MG63 (cell line): ENCODE measurements at regions not wholly inside any gene's neighbourhood (a gene's known extent, or its start where the extent isn't known, plus 50 kb on each side); places are given as distances from the start of the nearest gene placed in this dataset.
A peak's percentile ranks its signal among the peaks of the same experiment; 100 is the strongest.

Experiments used
- DNase-seq: peaks from one replicate; pipeline ENCODE4 v3.0.0-alpha.2; 2020
- H3K27me3 ChIP-seq: fragments of 250-450 bp; sonication (Bioruptor Pico); 2 replicates; pipeline ENCODE4 v1.5.1; 2020; ENCODE audit warnings: mild to moderate bottlenecking, moderate library complexity
- H3K36me3 ChIP-seq: fragments of 250-450 bp; sonication (Bioruptor Pico); 2 replicates; pipeline ENCODE4 v1.5.1; 2020; ENCODE audit warnings: mild to moderate bottlenecking, moderate library complexity
- H3K4me3 ChIP-seq: fragments of 250-450 bp; sonication (Bioruptor Pico); 2 replicates; pipeline ENCODE4 v1.5.1; 2020; ENCODE audit warnings: mild to moderate bottlenecking, moderate library complexity
- H3K9me3 ChIP-seq: fragments of 250-450 bp; sonication (Bioruptor Pico); 2 replicates; pipeline ENCODE4 v1.5.1; 2020; ENCODE audit warnings: mild to moderate bottlenecking, moderate library complexity

DNA sequence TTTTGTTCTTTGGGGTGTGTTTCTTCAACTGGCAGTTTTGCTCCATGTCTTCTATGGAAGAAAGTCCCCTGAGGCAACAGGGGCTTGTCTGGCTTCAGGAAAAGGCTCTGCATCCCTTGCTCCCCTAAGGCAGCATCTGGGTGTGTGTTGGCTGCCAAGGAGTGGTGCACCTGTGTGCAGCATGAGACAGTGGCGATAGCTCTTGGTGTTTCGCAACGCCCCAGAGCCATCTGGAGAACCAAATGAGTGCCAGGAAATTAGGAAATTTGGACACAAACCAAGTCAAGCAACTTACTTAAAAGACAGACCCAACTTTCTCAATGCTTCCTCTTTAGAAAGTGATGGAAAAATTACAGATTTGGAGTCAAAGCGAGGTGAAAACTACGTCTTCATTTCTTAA is 1044.4 kb upstream of the CNTNAP5 start:
- no peaks in the 10 kb centered on the region for H3K36me3 ChIP-seq
- H3K4me3 ChIP-seq, result no peak overlapping the region
- DNase-seq, result no peak

DNA sequence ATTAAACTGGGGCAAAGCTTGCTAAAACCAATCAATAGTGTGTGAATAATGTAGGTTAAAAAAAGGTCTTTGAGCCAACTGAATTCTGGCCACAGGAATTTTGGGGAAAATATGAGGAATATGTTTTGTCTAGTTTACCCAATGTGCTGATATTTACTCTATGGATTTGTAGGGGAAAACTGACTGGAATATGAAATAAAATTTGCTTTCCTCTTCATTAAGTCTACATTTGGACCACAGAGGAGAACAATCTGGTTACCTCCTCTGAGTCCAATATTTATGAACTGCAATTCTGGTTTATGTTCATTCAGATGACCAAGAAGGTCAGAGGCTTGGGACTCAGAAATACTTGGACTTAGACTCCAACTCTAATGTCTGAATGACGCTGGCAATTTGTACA is 1042.2 kb upstream of the CNTNAP5 start:
- H3K4me3 ChIP-seq, result no peak overlapping the region
- H3K27me3 ChIP-seq, result no peaks in the 10 kb centered on the region
- H3K9me3 ChIP-seq, result no peaks in the 10 kb centered on the region
- DNase-seq, result no peak
- no peaks in the 10 kb centered on the region for H3K36me3 ChIP-seq

More for the DNA sequence above, 1044.4 kb upstream of the CNTNAP5 start:
- H3K9me3 ChIP-seq, result no peaks in the 10 kb centered on the region
- H3K27me3 ChIP-seq, result no peaks in the 10 kb centered on the region

DNA sequence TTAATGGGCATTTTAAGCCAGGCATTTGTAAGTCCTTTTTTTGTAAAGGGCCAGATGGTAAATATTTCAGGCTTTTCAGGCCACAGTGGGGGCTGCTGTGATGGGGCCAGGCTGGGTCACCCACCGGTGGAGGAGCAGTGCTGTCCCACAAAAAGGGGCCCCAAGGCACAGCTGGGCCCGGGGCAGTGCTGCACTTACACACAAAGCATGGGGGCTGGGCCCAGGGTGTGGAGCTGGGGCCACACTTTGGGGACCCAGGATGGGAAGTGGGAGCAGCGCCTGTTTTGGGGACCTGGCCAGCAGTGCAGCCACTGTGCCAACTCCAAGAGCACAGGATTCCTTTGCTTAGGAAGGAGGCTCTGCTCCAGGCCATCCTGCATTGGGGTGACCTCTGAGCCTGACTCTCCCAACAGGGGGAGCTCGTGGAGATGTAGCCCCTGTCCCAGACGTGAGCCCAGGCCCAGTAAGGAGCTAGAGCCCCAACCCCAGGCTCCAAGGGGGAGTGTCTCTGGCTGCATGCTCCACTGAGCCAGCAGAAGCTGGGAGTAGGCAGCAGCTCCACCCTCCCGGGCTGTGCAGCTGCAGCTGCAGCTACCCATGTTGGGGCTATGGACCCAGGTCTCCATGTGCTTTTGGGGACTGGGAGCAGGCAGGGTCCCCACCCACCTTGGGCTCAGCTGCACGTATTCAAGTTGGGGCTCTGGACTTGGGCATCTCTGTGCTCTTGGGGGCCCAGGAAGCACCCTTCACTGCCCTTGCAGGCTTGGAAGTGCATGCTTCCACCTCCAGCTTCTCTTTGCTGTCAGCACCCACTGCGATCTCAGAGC is 1036.5 kb upstream of the CNTNAP5 start:
- DNase-seq, result no peak
- Histone ChIP-seq H3K27me3 (no peaks in the 10 kb centered on the region), H3K4me3 (no peak overlapping the region)

DNA sequence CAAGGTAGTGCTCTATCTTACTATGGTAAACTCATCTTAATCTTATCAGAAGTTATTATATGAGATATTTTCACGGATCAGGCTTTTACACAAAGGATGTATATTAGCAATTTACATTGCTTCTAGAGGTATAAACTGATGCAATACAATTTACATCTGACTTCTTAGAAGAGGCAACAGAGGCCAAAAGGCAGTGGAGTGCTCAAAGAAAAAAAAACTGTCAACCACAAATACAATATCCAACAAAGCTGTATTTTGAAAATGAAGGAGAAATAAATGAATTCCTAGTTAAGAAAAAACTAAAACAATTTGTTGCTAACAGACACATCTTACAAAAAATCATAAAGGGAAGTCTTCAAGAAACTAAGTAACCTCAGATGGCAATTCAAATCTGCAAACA is 1031.5 kb upstream of the CNTNAP5 start:
- H3K9me3 ChIP-seq, result peaks cover 2% of the 10 kb centered on the region; the same call in 1 of the 2 replicates
- H3K4me3 ChIP-seq, result no peak overlapping the region
- H3K27me3 ChIP-seq, result no peaks in the 10 kb centered on the region
- no peak for DNase-seq
- no peaks in the 10 kb centered on the region for H3K36me3 ChIP-seq

More for the DNA sequence above, 1036.5 kb upstream of the CNTNAP5 start:
- Histone ChIP-seq H3K36me3 (no peaks in the 10 kb centered on the region), H3K9me3 (peaks cover 2% of the 10 kb centered on the region; the same call in 1 of the 2 replicates)

DNA sequence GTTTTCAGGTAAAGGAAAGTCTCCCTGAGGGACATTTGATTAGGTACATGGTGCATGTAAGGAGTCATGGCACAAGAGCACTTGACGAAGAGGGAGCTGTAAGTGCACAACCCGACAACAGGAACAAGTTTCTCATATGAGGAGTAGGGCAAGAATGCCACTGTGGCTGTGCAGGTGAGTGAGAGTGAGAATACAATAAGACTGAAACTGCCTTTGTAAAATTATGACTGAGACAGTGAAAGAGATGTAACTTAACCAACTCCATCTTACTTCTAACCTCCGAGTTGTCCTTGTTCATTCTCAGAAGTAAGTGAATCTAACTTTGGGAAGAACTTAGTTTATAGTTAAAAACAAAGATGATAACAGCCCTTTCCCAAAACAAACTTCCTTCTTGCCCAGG is 1025.8 kb upstream of the CNTNAP5 start:
- H3K36me3 ChIP-seq, result no peaks in the 10 kb centered on the region
- H3K9me3 ChIP-seq, result no peaks in the 10 kb centered on the region
- no peak for DNase-seq
- H3K4me3 ChIP-seq, result no peak overlapping the region
- no peaks in the 10 kb centered on the region for H3K27me3 ChIP-seq

DNA sequence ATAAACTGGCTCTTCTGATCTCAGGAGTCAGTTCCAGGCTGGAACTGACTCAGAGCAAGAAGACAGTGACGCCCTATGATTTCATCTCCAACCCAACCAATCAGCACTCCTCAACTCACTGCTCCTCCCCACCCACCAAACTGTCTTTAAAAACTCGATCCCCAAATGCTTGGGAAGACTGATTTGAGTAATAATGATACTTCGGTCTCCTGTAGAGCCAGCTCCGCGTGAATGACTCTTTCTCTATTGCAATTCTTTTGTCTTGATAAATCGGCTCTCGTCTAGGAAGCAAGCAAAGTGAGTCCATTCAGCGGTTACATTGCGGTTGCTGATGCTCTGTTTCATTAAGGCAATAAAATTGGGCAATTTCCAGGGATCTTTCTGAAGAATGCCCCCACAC is 1025.3 kb upstream of the CNTNAP5 start:
- DNase-seq, result no peak
- no peaks in the 10 kb centered on the region for H3K9me3 ChIP-seq
- H3K4me3 ChIP-seq, result no peak overlapping the region
- H3K27me3 ChIP-seq, result no peaks in the 10 kb centered on the region
- H3K36me3 ChIP-seq, result no peaks in the 10 kb centered on the region

DNA sequence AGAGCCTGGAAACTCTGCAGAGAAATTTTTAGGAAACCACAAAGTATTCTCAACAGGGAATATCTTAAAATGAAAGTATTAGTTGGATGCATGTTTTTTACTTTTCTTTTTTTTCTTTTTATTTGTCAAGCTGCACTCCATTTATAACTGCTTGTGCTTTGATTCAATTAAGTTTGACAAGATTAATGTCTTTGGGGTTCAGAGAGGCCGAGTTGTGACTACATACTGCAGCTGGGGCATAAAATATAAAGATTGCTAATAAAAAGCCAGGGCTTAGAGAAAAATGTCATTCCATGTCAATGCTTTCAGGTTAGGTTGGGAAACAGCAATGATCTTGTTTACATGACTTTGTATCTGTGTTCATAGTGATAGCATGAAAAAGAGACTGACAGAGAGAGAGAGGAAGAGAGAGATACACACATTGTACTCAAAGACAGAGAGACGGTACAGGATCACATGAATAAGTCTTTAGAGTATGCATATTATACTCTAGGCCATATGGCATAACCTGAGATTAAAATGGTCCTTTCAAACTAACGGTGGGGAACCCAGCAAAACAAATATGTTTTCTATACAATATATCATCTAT is 1022.3 kb upstream of the CNTNAP5 start:
- Histone ChIP-seq H3K9me3 (no peaks in the 10 kb centered on the region; the same call in 1 of the 2 replicates), H3K27me3 (no peaks in the 10 kb centered on the region), H3K4me3 (no peak overlapping the region), H3K36me3 (no peaks in the 10 kb centered on the region)
- no peak for DNase-seq

DNA sequence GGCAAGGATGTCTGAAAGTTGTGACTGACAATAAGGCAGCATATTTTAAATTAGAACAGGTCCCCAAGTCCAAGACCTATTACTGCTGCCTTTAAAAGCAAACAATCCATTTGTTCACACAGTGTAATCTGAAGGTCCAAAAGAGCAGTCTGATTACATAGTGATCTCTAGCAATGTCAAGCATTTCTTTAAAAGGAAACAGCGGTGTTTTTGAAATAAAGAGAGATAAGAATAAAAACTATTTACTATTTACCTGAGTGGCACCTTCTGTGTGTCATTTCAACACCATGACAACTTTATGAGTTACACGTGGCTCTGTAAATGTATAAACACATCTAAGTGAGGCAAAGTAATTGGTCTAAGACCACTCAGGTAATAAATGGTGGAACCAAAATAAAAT is 1009.9 kb upstream of the CNTNAP5 start:
- no peaks in the 10 kb centered on the region for H3K36me3 ChIP-seq
- no peak overlapping the region for H3K4me3 ChIP-seq
- H3K27me3 ChIP-seq, result no peaks in the 10 kb centered on the region
- DNase-seq, result no peak
- no peaks in the 10 kb centered on the region; the same call in 1 of the 2 replicates for H3K9me3 ChIP-seq

DNA sequence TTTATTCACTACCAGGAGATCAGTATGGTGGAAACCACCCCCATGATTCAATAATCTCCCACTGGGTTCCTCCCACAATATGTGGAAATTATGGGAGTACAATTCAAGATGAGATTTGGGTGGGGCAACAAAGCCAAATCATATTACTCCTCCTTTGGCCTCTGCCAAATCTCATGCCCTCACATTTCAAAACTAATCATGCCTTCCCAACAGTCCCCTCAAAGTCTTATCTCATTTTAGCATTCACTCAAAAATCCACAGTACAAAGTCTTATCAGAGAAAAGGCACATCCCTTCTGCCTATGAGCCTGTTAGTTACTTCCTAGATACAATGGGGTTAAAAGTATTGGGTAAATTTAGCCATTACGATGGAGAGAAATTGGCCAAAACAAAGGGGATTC is 989.5 kb upstream of the CNTNAP5 start:
- no peaks in the 10 kb centered on the region for H3K36me3 ChIP-seq
- H3K4me3 ChIP-seq, result no peak overlapping the region
- H3K9me3 ChIP-seq, result peaks cover 2% of the 10 kb centered on the region
- no peak for DNase-seq
- H3K27me3 ChIP-seq, result no peaks in the 10 kb centered on the region

DNA sequence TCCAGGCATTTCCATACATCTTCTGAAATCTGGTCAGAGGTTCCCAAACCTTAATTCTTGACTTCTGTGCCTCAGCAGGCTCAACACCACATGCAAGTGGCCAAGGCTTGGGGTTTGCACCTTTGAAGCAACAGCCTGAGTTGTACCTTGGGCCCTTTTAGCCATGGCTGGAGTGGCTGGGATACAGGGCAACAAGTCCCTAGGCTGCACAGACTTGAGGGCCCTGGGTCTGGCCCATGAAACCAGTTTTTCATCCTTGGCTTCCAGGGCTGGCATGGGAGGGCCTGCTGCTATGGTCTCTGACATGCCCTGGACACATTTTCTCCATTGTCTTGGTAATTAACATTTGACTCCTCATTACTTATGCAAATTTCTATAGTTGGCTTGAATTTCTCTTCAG is 988.8 kb upstream of the CNTNAP5 start:
- Histone ChIP-seq H3K9me3 (peaks cover 2% of the 10 kb centered on the region), H3K36me3 (no peaks in the 10 kb centered on the region), H3K4me3 (no peak overlapping the region), H3K27me3 (no peaks in the 10 kb centered on the region)
- DNase-seq, result no peak

DNA sequence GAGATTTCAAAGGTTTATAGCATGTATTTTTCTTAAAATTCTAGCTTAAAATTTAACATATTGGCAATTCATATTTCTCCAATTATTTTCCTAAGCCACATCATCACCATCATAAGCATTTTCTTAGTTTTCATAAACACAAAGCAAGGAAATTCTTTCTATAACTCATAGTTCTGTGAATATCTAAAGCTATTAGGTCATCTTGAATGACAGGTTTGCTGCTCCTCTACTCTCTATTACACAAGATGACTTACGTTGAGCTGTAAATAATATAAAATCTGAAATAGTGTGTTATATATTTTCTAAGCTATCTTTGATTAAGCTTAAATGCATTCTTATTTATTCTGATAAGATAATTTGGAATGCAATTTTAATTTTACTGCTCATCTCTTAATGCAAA is 984.6 kb upstream of the CNTNAP5 start:
- H3K27me3 ChIP-seq, result no peaks in the 10 kb centered on the region
- H3K9me3 ChIP-seq, result no peaks in the 10 kb centered on the region; the same call in 1 of the 2 replicates
- no peak for DNase-seq

DNA sequence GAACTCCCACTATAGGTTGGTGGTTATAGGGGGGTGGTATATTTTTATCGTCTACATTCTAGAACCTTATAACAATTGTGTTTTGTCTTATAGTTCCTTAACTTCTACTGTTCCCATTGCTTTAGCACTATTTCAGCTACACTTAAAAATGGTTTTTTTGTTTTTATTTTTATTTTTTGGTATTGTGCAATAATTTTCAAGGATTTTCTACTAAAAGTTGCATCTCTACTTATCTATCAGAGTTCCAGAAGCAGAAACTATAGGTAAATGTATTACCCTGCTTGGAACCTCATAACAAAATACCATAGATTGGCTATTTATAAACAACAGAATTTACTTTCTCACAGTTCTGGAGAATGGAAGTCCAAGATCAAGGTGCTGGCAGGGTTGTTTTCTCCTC is 981.6 kb upstream of the CNTNAP5 start:
- DNase-seq, result no peak
- no peaks in the 10 kb centered on the region for H3K27me3 ChIP-seq
- no peak overlapping the region for H3K4me3 ChIP-seq
- no peaks in the 10 kb centered on the region for H3K36me3 ChIP-seq
- no peaks in the 10 kb centered on the region; the same call in 1 of the 2 replicates for H3K9me3 ChIP-seq

More for the DNA sequence above, 984.6 kb upstream of the CNTNAP5 start:
- Histone ChIP-seq H3K36me3 (no peaks in the 10 kb centered on the region), H3K4me3 (no peak overlapping the region)

DNA sequence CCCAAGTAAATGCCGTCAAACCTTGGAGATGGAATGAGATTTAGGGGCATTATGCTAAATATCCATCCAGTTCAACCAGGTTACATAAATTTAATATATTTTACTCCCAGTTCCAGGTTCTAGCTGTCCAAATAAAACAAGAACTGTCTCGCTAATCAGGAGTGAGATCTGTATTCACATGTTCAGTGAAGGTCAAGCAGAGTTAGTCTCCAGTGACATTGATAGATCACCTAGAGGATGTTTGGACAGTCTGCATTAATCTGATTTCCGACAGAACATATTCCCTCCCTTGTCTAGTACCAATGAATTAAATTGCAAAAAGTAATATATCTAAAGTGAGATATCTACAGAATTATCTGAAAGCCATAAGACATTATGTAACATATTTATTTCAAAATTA is 979.4 kb upstream of the CNTNAP5 start:
- no peak for DNase-seq
- Histone ChIP-seq H3K9me3 (no peaks in the 10 kb centered on the region), H3K36me3 (no peaks in the 10 kb centered on the region)

DNA sequence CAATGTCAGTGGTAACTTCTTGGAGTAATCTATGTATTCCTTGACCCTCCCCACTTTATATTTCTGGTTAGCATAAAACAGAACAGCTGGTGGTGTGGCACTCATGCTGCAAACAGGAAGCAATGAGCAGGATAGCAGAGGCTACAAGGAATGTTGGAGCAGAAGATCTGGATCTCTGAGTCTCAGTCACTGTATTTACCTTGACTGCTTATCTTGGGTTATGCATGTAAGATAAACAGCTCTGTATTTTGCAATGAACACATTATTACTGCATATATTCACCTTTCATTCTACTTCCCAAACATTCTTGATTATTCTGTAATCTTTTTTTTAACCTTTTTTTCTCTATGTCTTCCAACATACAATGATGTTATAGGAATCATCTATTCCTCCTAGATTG is 977.9 kb upstream of the CNTNAP5 start:
- no peaks in the 10 kb centered on the region for H3K9me3 ChIP-seq
- no peak for DNase-seq
- no peaks in the 10 kb centered on the region for H3K27me3 ChIP-seq
- H3K36me3 ChIP-seq, result no peaks in the 10 kb centered on the region
- no peak overlapping the region for H3K4me3 ChIP-seq

More for the DNA sequence above, 979.4 kb upstream of the CNTNAP5 start:
- Histone ChIP-seq H3K4me3 (no peak overlapping the region), H3K27me3 (no peaks in the 10 kb centered on the region)

DNA sequence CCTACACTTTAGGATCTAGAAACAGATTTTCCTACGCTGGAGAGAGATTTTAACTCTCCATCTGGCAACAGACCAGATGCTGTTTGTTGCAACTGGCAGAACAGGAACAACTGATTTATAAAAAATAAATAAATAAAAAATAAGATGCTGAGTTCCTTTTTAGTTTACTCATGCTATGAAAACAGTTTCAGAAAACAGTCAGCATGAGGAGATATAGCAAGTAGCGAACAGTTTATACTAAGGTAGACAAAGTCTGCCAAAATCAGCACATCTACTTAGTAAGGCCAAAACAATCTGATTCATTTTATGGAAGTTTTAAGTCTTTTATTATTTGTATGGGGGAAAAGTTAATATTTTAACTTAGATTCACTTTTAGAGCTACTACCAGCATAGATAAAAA is 974.0 kb upstream of the CNTNAP5 start:
- Histone ChIP-seq H3K9me3 (peaks cover 5% of the 10 kb centered on the region; the same call in 1 of the 2 replicates), H3K4me3 (no peak overlapping the region), H3K27me3 (no peaks in the 10 kb centered on the region), H3K36me3 (no peaks in the 10 kb centered on the region)
- peak; percentile 11 for DNase-seq

DNA sequence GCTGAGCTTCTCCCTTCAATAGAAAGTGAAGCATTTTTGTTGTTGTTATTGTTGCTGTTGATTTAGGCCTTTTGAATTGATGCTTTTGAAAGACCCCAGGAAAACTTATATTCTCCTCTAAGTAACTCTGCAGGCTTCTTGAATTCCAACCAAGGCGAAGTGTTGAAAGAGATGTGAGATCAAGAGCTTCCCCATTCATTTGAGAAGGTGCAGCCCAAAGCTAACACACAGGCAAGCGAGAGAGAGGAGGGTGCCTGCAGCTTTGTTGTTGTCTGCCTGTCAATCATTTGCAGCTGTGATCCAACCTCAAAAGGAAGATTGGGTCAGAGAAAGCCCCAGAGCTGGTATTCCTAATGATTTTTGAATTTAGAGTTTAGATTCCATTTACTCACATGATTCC is 963.6 kb upstream of the CNTNAP5 start:
- no peaks in the 10 kb centered on the region for H3K27me3 ChIP-seq

DNA sequence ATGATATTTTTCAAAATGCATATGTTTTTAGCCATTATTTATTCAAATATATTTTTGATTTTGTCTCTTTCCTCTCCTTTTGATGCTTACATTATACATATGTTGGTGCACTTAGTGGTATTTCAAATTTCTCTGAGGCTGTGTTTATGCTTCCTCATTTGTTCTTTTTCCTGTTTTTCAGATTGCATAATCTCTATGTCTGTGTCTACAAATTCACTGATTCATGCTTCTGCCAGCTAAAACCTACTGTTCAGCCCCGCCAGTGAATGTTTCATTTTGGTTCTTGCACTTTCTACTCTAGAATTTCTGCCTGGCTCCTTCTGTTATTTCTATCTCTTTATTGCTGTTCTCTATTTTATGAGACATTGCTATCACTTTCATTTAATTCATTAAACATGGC is 951.7 kb upstream of the CNTNAP5 start:
- no peak for DNase-seq
- H3K4me3 ChIP-seq, result no peak overlapping the region
- no peaks in the 10 kb centered on the region for H3K27me3 ChIP-seq
- no peaks in the 10 kb centered on the region for H3K9me3 ChIP-seq
- H3K36me3 ChIP-seq, result no peaks in the 10 kb centered on the region

More for the DNA sequence above, 963.6 kb upstream of the CNTNAP5 start:
- no peak overlapping the region for H3K4me3 ChIP-seq
- peaks cover 5% of the 10 kb centered on the region for H3K9me3 ChIP-seq
- no peak for DNase-seq
- H3K36me3 ChIP-seq, result no peaks in the 10 kb centered on the region

DNA sequence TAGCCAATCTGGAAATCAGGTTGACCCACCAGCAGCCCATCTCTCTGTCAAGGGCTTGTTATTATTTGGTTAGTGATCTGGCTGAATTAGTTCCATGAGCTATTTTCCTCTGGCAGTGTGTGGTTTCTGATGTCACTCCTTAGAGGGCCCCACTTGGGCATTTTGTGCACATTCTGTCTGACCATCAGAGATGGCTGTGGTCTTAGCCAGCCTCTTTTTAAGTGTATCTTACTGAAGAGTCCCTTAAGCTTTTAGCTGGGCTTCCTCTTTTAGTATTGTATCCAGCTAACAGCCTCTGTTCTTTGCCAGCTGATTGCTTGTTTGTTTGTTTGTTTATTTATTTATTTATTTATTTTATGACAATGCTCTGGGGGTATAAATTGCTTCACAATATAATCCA is 951.1 kb upstream of the CNTNAP5 start:
- no peaks in the 10 kb centered on the region for H3K27me3 ChIP-seq
- no peak for DNase-seq
- H3K9me3 ChIP-seq, result no peaks in the 10 kb centered on the region
- H3K4me3 ChIP-seq, result no peak overlapping the region
- no peaks in the 10 kb centered on the region for H3K36me3 ChIP-seq
